Fibroblast of lung (primary cell): ENCODE measurements at regions not wholly inside any gene's neighbourhood (a gene's known extent, or its start where the extent isn't known, plus 50 kb on each side); places are given as distances from the start of the nearest gene placed in this dataset.

ENCODE experiments used
- DNase-seq, 2 donors: peaks; one replicate each; pipeline versions ENCODE4 v3.0.0 to v3.0.0-alpha.2; 2010; ENCODE audit warnings: low read depth in 2 of 2
- H2AFZ ChIP-seq: 2 replicates; pipeline ENCODE4 v1.5.1; 2012; ENCODE audit warnings: low read length, control low read depth, inconsistent platforms
- H3K27ac ChIP-seq: 2 replicates; pipeline ENCODE4 v1.5.1; 2011; ENCODE audit warnings: low read length, control low read depth; ENCODE audit not compliant: insufficient read depth
- H3K27me3 ChIP-seq: 2 replicates; pipeline ENCODE4 v1.5.1; 2011; ENCODE audit warnings: mild to moderate bottlenecking, low read length; ENCODE audit not compliant: control insufficient read depth, insufficient read depth
- H3K36me3 ChIP-seq: 2 replicates; pipeline ENCODE4 v1.5.1; 2011; ENCODE audit warnings: low read length; ENCODE audit not compliant: control insufficient read depth, insufficient read depth
- H3K4me1 ChIP-seq: 2 replicates; pipeline ENCODE4 v1.5.1; 2011; ENCODE audit warnings: low read length; ENCODE audit not compliant: control insufficient read depth, insufficient read depth; ENCODE audit errors: extremely low read depth
- H3K4me2 ChIP-seq: 2 replicates; pipeline ENCODE4 v1.5.1; 2011; ENCODE audit warnings: low read length, control low read depth; ENCODE audit not compliant: insufficient read depth; ENCODE audit errors: extremely low read depth
- H3K4me3 ChIP-seq, 4 experiments: fragments of 200-600 bp in 1 of 4; sonication (generic) in 1 of 4; replicated peaks in 1 of 4; 2 replicates each; pipeline ENCODE4 v1.5.1; 2011 to 2016; ENCODE audit warnings: low read length in 4 of 4, low read depth in 3 of 4, mild to moderate bottlenecking in 3 of 4, control low read depth in 2 of 4, inconsistent platforms in 1 of 4, mixed read lengths in 1 of 4; ENCODE audit not compliant: insufficient read depth in 1 of 4; ENCODE audit errors: control extremely low read depth in 1 of 4
- H3K79me2 ChIP-seq: 2 replicates; pipeline ENCODE4 v1.5.1; 2012; ENCODE audit warnings: mild to moderate bottlenecking, low read length, inconsistent platforms; ENCODE audit not compliant: control insufficient read depth, insufficient read depth
- H3K9ac ChIP-seq: 2 replicates; pipeline ENCODE4 v1.5.1; 2011; ENCODE audit warnings: mild to moderate bottlenecking, low read length, control low read depth; ENCODE audit not compliant: insufficient read depth
- H3K9me3 ChIP-seq: 2 replicates; pipeline ENCODE4 v1.5.1; 2012; ENCODE audit warnings: low read depth, low read length; ENCODE audit not compliant: control insufficient read depth, insufficient read depth
- H4K20me1 ChIP-seq: 2 replicates; pipeline ENCODE4 v1.5.1; 2011; ENCODE audit warnings: low read length; ENCODE audit not compliant: control insufficient read depth, insufficient read depth; ENCODE audit errors: extremely low read depth
- CTCF ChIP-seq, 2 donors: IDR thresholded peaks in 1 of 2; conservative IDR thresholded peaks in 1 of 2; 1 replicate in 1 of 2; 2 replicates in 1 of 2; pipeline ENCODE4 v1.5.1; 2011 to 2012; ENCODE audit warnings: low read length in 2 of 2, control low read depth in 1 of 2, inconsistent platforms in 1 of 2, low read depth in 1 of 2, mild to moderate bottlenecking in 1 of 2
- EZH2 ChIP-seq: IDR thresholded peaks from 2 replicates; pipeline ENCODE4 v1.5.1; 2012; ENCODE audit warnings: low read length, control low read depth, mild to moderate bottlenecking; ENCODE audit errors: missing control alignments

- H3K9me3 ChIP-seq, result no peaks in the 10 kb centered on the region
- no peaks in the 10 kb centered on the region for H3K79me2 ChIP-seq
- no peaks in the 10 kb centered on the region for H3K27me3 ChIP-seq
- no peaks in the 10 kb centered on the region for H4K20me1 ChIP-seq
- no peak overlapping the region for H3K4me2 ChIP-seq
- H3K36me3 ChIP-seq, result no peaks in the 10 kb centered on the region
- peak; percentile 71 to 87 for DNase-seq
- no peak overlapping the region for H3K9ac ChIP-seq
- peaks cover 2% of the 10 kb centered on the region for H3K4me1 ChIP-seq
- H3K27ac ChIP-seq, result no peak overlapping the region
- no peak for TF ChIP-seq CTCF (conservative IDR thresholded peaks at IDR 0.05 in 1 of 2, IDR thresholded peaks at IDR 0.05 in 1 of 2; ENCODE audit: low read depth in 1 of 2, low read length in 2 of 2)
- TF ChIP-seq EZH2, result no peak
- H3K4me3 ChIP-seq, result no peak overlapping the region
- H2AFZ ChIP-seq, result no peak overlapping the region
Measured at GRCh38 chr7:116426428-116427156, 72.9 kb upstream of the CAV2 start.

- no peak overlapping the region for H3K9ac ChIP-seq
- H3K36me3 ChIP-seq, result no peaks in the 10 kb centered on the region
- no peaks in the 10 kb centered on the region for H3K27me3 ChIP-seq
- TF ChIP-seq EZH2 (no peak), CTCF (conservative IDR thresholded peaks at IDR 0.05 in 1 of 2, IDR thresholded peaks at IDR 0.05 in 1 of 2; ENCODE audit: low read depth in 1 of 2, low read length in 2 of 2) (no peak)
- H3K4me3 ChIP-seq, result no peak overlapping the region
- H2AFZ ChIP-seq, result peak overlapping the region; percentile 47
- no peak overlapping the region for H3K4me2 ChIP-seq
- H3K4me1 ChIP-seq, result peaks cover 12% of the 10 kb centered on the region
- no peak overlapping the region for H3K27ac ChIP-seq
- H3K9me3 ChIP-seq, result no peaks in the 10 kb centered on the region
- DNase-seq, result no peak
- no peaks in the 10 kb centered on the region for H3K79me2 ChIP-seq
- no peaks in the 10 kb centered on the region for H4K20me1 ChIP-seq
Measured at GRCh38 chr7:116429986-116430619, 69.4 kb upstream of the CAV2 start.

- H3K27me3 ChIP-seq, result no peaks in the 10 kb centered on the region
- no peak for TF ChIP-seq CTCF (conservative IDR thresholded peaks at IDR 0.05 in 1 of 2, IDR thresholded peaks at IDR 0.05 in 1 of 2; ENCODE audit: low read depth in 1 of 2, low read length in 2 of 2)
- TF ChIP-seq EZH2, result no peak
- no peak overlapping the region for H3K4me3 ChIP-seq
- no peak for DNase-seq
- no peaks in the 10 kb centered on the region for H3K9me3 ChIP-seq
- H4K20me1 ChIP-seq, result no peaks in the 10 kb centered on the region
- H3K79me2 ChIP-seq, result no peaks in the 10 kb centered on the region
- H3K4me2 ChIP-seq, result no peak overlapping the region
- no peaks in the 10 kb centered on the region for H3K36me3 ChIP-seq
- H3K9ac ChIP-seq, result no peak overlapping the region
- no peak overlapping the region for H2AFZ ChIP-seq
- peaks cover 12% of the 10 kb centered on the region for H3K4me1 ChIP-seq
- no peak overlapping the region for H3K27ac ChIP-seq
Measured at GRCh38 chr7:116431787-116432526, 67.6 kb upstream of the CAV2 start.
